HAP-1 (cell line): ENCODE measurements at regions not wholly inside any gene's neighbourhood (a gene's known extent, or its start where the extent isn't known, plus 50 kb on each side); places are given as distances from the start of the nearest gene placed in this dataset.

ENCODE experiments used
- DNase-seq, 2 experiments: peaks; one replicate each; pipeline ENCODE4 v3.0.0-alpha.2; 2016 to 2020; ENCODE audit warnings: low spot score in 2 of 2
- H3K27me3 ChIP-seq: fragments of 250-450 bp; sonication (Bioruptor Pico); 2 replicates; pipeline ENCODE4 v1.5.1; 2020; ENCODE audit warnings: low read depth, mild to moderate bottlenecking, moderate library complexity
- H3K36me3 ChIP-seq: fragments of 250-450 bp; sonication (Bioruptor Pico); replicated peaks from 2 replicates; pipeline ENCODE4 v1.5.1; 2020; ENCODE audit warnings: mild to moderate bottlenecking
- H3K4me1 ChIP-seq: fragments of 250-450 bp; sonication (Bioruptor Pico); 2 replicates; pipeline ENCODE4 v1.5.1; 2020; ENCODE audit warnings: mild to moderate bottlenecking
- H3K4me3 ChIP-seq: fragments of 250-450 bp; sonication (Bioruptor Pico); 2 replicates; pipeline ENCODE4 v1.5.1; 2020; ENCODE audit warnings: mild to moderate bottlenecking, moderate library complexity
- H3K9me3 ChIP-seq: fragments of 250-450 bp; sonication (Bioruptor Pico); 2 replicates; pipeline ENCODE4 v1.5.1; 2020; ENCODE audit warnings: mild to moderate bottlenecking, moderate library complexity
- in situ Hi-C: fragments of 300-500 bp; cut with MboI; formaldehyde crosslinking; loops from 3 replicates; pipeline ENCODE4 v1.14.3; 2020; ENCODE audit warnings: low sequenced_read_pairs, inconsistent platforms, mixed read lengths

GRCh38 chr7:9778367-9778766 lies 1195.3 kb upstream of the PHF14 start:
- H3K4me1 ChIP-seq = no peaks in the 10 kb centered on the region
- in situ Hi-C loops = no loop called here
- H3K9me3 ChIP-seq = no peaks in the 10 kb centered on the region
- H3K27me3 ChIP-seq = no peaks in the 10 kb centered on the region
- H3K4me3 ChIP-seq = no peak overlapping the region
- H3K36me3 ChIP-seq = no peaks in the 10 kb centered on the region
- no peak for DNase-seq

GRCh38 chr7:9781710-9782109 lies 1192.0 kb upstream of the PHF14 start:
- no peak for DNase-seq
- Histone ChIP-seq H3K36me3 (no peaks in the 10 kb centered on the region), H3K4me1 (no peaks in the 10 kb centered on the region), H3K9me3 (no peaks in the 10 kb centered on the region), H3K4me3 (no peak overlapping the region), H3K27me3 (no peaks in the 10 kb centered on the region)
- in situ Hi-C loops = no loop called here

GRCh38 chr7:9782275-9782674 lies 1191.4 kb upstream of the PHF14 start:
- Histone ChIP-seq H3K36me3 (no peaks in the 10 kb centered on the region), H3K4me1 (no peaks in the 10 kb centered on the region), H3K9me3 (no peaks in the 10 kb centered on the region), H3K4me3 (no peak overlapping the region), H3K27me3 (no peaks in the 10 kb centered on the region)
- in situ Hi-C loops = no loop called here
- no peak for DNase-seq

- H3K4me1 ChIP-seq = no peaks in the 10 kb centered on the region
- no peaks in the 10 kb centered on the region for H3K9me3 ChIP-seq
- in situ Hi-C loops = no loop called here
These were observed 1188.5 kb upstream of the PHF14 start for GRCh38 chr7:9785211-9785610.

GRCh38 chr7:9796241-9796640 lies 1177.4 kb upstream of the PHF14 start:
- no peak for DNase-seq
- in situ Hi-C loops = no loop called here
- Histone ChIP-seq H3K4me3 (no peak overlapping the region), H3K36me3 (no peaks in the 10 kb centered on the region), H3K27me3 (no peaks in the 10 kb centered on the region), H3K4me1 (0 out of 2 replicates have a peak, but pooled peaks cover 5% of the 10 kb centered on the region), H3K9me3 (no peaks in the 10 kb centered on the region)

More at GRCh38 chr7:9785211-9785610, 1188.5 kb upstream of the PHF14 start:
- no peak for DNase-seq
- H3K36me3 ChIP-seq = no peaks in the 10 kb centered on the region
- H3K4me3 ChIP-seq = no peak overlapping the region
- H3K27me3 ChIP-seq = no peaks in the 10 kb centered on the region

GRCh38 chr7:9822458-9823290 lies 1151.0 kb upstream of the PHF14 start:
- no peaks in the 10 kb centered on the region; the same call in 1 of the 2 replicates for H3K9me3 ChIP-seq
- H3K27me3 ChIP-seq = no peaks in the 10 kb centered on the region
- in situ Hi-C loops = no loop called here
- no peaks in the 10 kb centered on the region for H3K4me1 ChIP-seq
- no peak for DNase-seq
- no peak overlapping the region for H3K4me3 ChIP-seq
- no peaks in the 10 kb centered on the region for H3K36me3 ChIP-seq

- in situ Hi-C loops = no loop called here
- Histone ChIP-seq H3K36me3 (no peaks in the 10 kb centered on the region), H3K9me3 (no peaks in the 10 kb centered on the region), H3K4me3 (no peak overlapping the region), H3K27me3 (no peaks in the 10 kb centered on the region), H3K4me1 (no peaks in the 10 kb centered on the region)
- DNase-seq = no peak
These were observed 1138.5 kb upstream of the PHF14 start for GRCh38 chr7:9835199-9835598.

GRCh38 chr7:9836671-9837070 lies 1137.0 kb upstream of the PHF14 start:
- Histone ChIP-seq H3K9me3 (no peaks in the 10 kb centered on the region), H3K4me1 (no peaks in the 10 kb centered on the region), H3K4me3 (no peak overlapping the region), H3K36me3 (no peaks in the 10 kb centered on the region), H3K27me3 (no peaks in the 10 kb centered on the region)
- in situ Hi-C loops = no loop called here
- DNase-seq = no peak

GRCh38 chr7:9842301-9842700 lies 1131.4 kb upstream of the PHF14 start:
- no peaks in the 10 kb centered on the region for H3K36me3 ChIP-seq
- no peaks in the 10 kb centered on the region for H3K27me3 ChIP-seq
- no peaks in the 10 kb centered on the region for H3K4me1 ChIP-seq
- DNase-seq = no peak
- no peak overlapping the region for H3K4me3 ChIP-seq
- in situ Hi-C loops = no loop called here
- H3K9me3 ChIP-seq = no peaks in the 10 kb centered on the region

- H3K36me3 ChIP-seq = no peaks in the 10 kb centered on the region
- in situ Hi-C loops = no loop called here
- no peaks in the 10 kb centered on the region for H3K4me1 ChIP-seq
- H3K9me3 ChIP-seq = no peaks in the 10 kb centered on the region
- no peak for DNase-seq
- H3K27me3 ChIP-seq = no peaks in the 10 kb centered on the region
- no peak overlapping the region for H3K4me3 ChIP-seq
These were observed 1126.8 kb upstream of the PHF14 start for GRCh38 chr7:9846902-9847301.

GRCh38 chr7:9854605-9855004 lies 1119.1 kb upstream of the PHF14 start:
- Histone ChIP-seq H3K27me3 (no peaks in the 10 kb centered on the region), H3K9me3 (no peaks in the 10 kb centered on the region), H3K36me3 (no peaks in the 10 kb centered on the region), H3K4me3 (no peak overlapping the region), H3K4me1 (no peaks in the 10 kb centered on the region)
- in situ Hi-C loops = no loop called here
- DNase-seq = no peak

GRCh38 chr7:9856668-9857067 lies 1117.0 kb upstream of the PHF14 start:
- Histone ChIP-seq H3K36me3 (no peaks in the 10 kb centered on the region), H3K9me3 (no peaks in the 10 kb centered on the region), H3K4me3 (no peak overlapping the region), H3K4me1 (no peaks in the 10 kb centered on the region), H3K27me3 (no peaks in the 10 kb centered on the region)
- DNase-seq = no peak
- in situ Hi-C loops = no loop called here

GRCh38 chr7:9863545-9863944 lies 1110.1 kb upstream of the PHF14 start:
- in situ Hi-C loops = no loop called here
- H3K9me3 ChIP-seq = no peaks in the 10 kb centered on the region
- no peaks in the 10 kb centered on the region for H3K4me1 ChIP-seq
- no peaks in the 10 kb centered on the region for H3K27me3 ChIP-seq
- H3K4me3 ChIP-seq = no peak overlapping the region
- H3K36me3 ChIP-seq = no peaks in the 10 kb centered on the region
- no peak for DNase-seq

GRCh38 chr7:9869151-9869550 lies 1104.5 kb upstream of the PHF14 start:
- no peak overlapping the region for H3K4me3 ChIP-seq

GRCh38 chr7:9869566-9869965 lies 1104.1 kb upstream of the PHF14 start:
- H3K27me3 ChIP-seq = no peaks in the 10 kb centered on the region
- no peak for DNase-seq
- no peaks in the 10 kb centered on the region for H3K4me1 ChIP-seq
- in situ Hi-C loops = no loop called here
- no peaks in the 10 kb centered on the region for H3K36me3 ChIP-seq
- no peak overlapping the region for H3K4me3 ChIP-seq
- no peaks in the 10 kb centered on the region for H3K9me3 ChIP-seq

More at GRCh38 chr7:9869151-9869550, 1104.5 kb upstream of the PHF14 start:
- in situ Hi-C loops = no loop called here
- no peaks in the 10 kb centered on the region for H3K36me3 ChIP-seq
- DNase-seq = no peak
- no peaks in the 10 kb centered on the region for H3K9me3 ChIP-seq
- no peaks in the 10 kb centered on the region for H3K27me3 ChIP-seq
- H3K4me1 ChIP-seq = no peaks in the 10 kb centered on the region
